ENCODE measurements at regions not wholly inside any gene's neighbourhood (a gene's known extent, or its start where the extent isn't known, plus 50 kb on each side); places are given as distances from the start of the nearest gene placed in this dataset.
A peak's percentile ranks its signal among the peaks of the same experiment; 100 is the strongest.

- Histone ChIP-seq H3K27ac (ENCODE audit: low read depth) (no peak overlapping the region), H4K20me1 (replicated peaks; ENCODE audit: insufficient read depth) (no peaks in the 10 kb centered on the region), H2AFZ (peak overlapping the region; percentile 41; the same call in 1 of the 2 replicates), H3K4me3 (no peak overlapping the region), H3K4me2 (no peak overlapping the region), H3K36me3 (ENCODE audit: insufficient read depth) (no peaks in the 10 kb centered on the region), H3F3A (replicated peaks; ENCODE audit: low read depth) (no peaks in the 10 kb centered on the region), H3K9me2 (ENCODE audit: insufficient read depth) (no peaks in the 10 kb centered on the region; the same call in 1 of the 2 replicates), H3K27me3 (ENCODE audit: insufficient read depth) (no peaks in the 10 kb centered on the region), H3K4me1 (ENCODE audit: insufficient read depth) (no peaks in the 10 kb centered on the region), H3K79me2 (replicated peaks; ENCODE audit: insufficient read depth) (no peaks in the 10 kb centered on the region)
- H3K9me3 Mint-ChIP-seq, result no peaks in the 10 kb centered on the region
- no peak for DNase-seq (ENCODE audit: low spot score)
- ATAC-seq, result no peak
- H3K27ac Mint-ChIP-seq, result no peak overlapping the region
- no peaks in the 10 kb centered on the region for H3K36me3 Mint-ChIP-seq (ENCODE audit: low read depth)
- no peak overlapping the region for H3K4me3 Mint-ChIP-seq
- no peaks in the 10 kb centered on the region for H3K27me3 Mint-ChIP-seq (ENCODE audit: insufficient read depth, low read depth, poor library complexity)
- TF ChIP-seq ZNF462 (CRISPR knock-in tag; IDR thresholded peaks at IDR 0.05) (no peak), ZNF331 (CRISPR knock-in tag; IDR thresholded peaks at IDR 0.05; ENCODE audit: low read depth) (no peak), ZNF114 (CRISPR knock-in tag; IDR thresholded peaks at IDR 0.05) (no peak)
- H3K4me1 Mint-ChIP-seq, result no peaks in the 10 kb centered on the region
Observed at GRCh38 chr13:89678466-89679121, 1668.9 kb upstream of the MIR17HG start.

GRCh38 chr13:89684896-89685295 is 1662.6 kb upstream of the MIR17HG start:
- Histone ChIP-seq H3K27ac (ENCODE audit: low read depth) (no peak overlapping the region), H3K4me1 (ENCODE audit: insufficient read depth) (no peaks in the 10 kb centered on the region), H3K79me2 (replicated peaks; ENCODE audit: insufficient read depth) (no peaks in the 10 kb centered on the region), H3K36me3 (ENCODE audit: insufficient read depth) (no peaks in the 10 kb centered on the region), H3K4me3 (no peak overlapping the region), H3K9me2 (ENCODE audit: insufficient read depth) (no peaks in the 10 kb centered on the region; the same call in none of the 2 replicates), H3F3A (replicated peaks; ENCODE audit: low read depth) (no peaks in the 10 kb centered on the region), H2AFZ (no peak overlapping the region), H3K27me3 (ENCODE audit: insufficient read depth) (no peaks in the 10 kb centered on the region), H3K4me2 (no peak overlapping the region), H4K20me1 (replicated peaks; ENCODE audit: insufficient read depth) (no peaks in the 10 kb centered on the region)
- Mint-ChIP-seq H3K4me1 (no peaks in the 10 kb centered on the region), H3K27me3 (ENCODE audit: insufficient read depth, low read depth, poor library complexity) (peaks cover 2% of the 10 kb centered on the region), H3K9me3 (no peaks in the 10 kb centered on the region; the same call in 2 of the 3 replicates), H3K36me3 (ENCODE audit: low read depth) (no peaks in the 10 kb centered on the region; the same call in 2 of the 3 replicates), H3K27ac (no peak overlapping the region), H3K4me3 (no peak overlapping the region)
- TF ChIP-seq STAT1 (IDR thresholded peaks at IDR 0.05; ENCODE audit: unreplicated experiment), result no peak
- TF ChIP-seq CTCF (conservative IDR thresholded peaks at IDR 0.05; ENCODE audit: low read depth in 2 of 2), result no peak
- DNase-seq (ENCODE audit: low spot score) (no peak), ATAC-seq (no peak)

Measured in GM23338 (cell line).